Calu3 (cell line): ENCODE measurements at regions not wholly inside any gene's neighbourhood (a gene's known extent, or its start where the extent isn't known, plus 50 kb on each side); places are given as distances from the start of the nearest gene placed in this dataset.

Experiments
- BruUV-seq: library from RNA; stranded (reverse); fragments of 400-500 nt; replicated peaks from 2 replicates; lab custom pipeline; 2021; lab: Mats Ljungman, UMichigan
- CTCF ChIA-PET: fragments of 300-600 bp; sonication (Branson Sonifier 250); formaldehyde crosslinking; loops from one replicate; lab custom pipeline; 2022; ENCODE audit warnings: antibody characterized with exemption; lab: Charles Lee
- DNase-seq: peaks from one replicate; pipeline ENCODE4 v3.0.0; 2022
- H3K27ac Mint-ChIP-seq: one replicate; pipeline ENCODE4 v1.8.0; 2022; ENCODE audit warnings: mixed read lengths; ENCODE audit not compliant: unreplicated experiment
- H3K27me3 Mint-ChIP-seq: one replicate; pipeline ENCODE4 v1.8.0; 2022; ENCODE audit warnings: mixed read lengths; ENCODE audit not compliant: unreplicated experiment
- H3K36me3 Mint-ChIP-seq: one replicate; pipeline ENCODE4 v1.8.0; 2022; ENCODE audit warnings: mild to moderate bottlenecking, moderate library complexity, mixed read lengths; ENCODE audit not compliant: insufficient read depth, unreplicated experiment
- H3K4me1 Mint-ChIP-seq: one replicate; pipeline ENCODE4 v1.8.0; 2022; ENCODE audit warnings: mild to moderate bottlenecking, low read depth, mixed read lengths; ENCODE audit not compliant: unreplicated experiment
- H3K4me3 Mint-ChIP-seq: one replicate; pipeline ENCODE4 v1.8.0; 2022; ENCODE audit warnings: mild to moderate bottlenecking, low read depth, moderate library complexity, mixed read lengths; ENCODE audit not compliant: unreplicated experiment
- H3K9me3 Mint-ChIP-seq: one replicate; pipeline ENCODE4 v1.8.0; 2022; ENCODE audit warnings: low read depth, mixed read lengths; ENCODE audit not compliant: unreplicated experiment
- CTCF ChIP-seq: fragments of 200-600 bp; IDR thresholded peaks from one replicate; pipeline ENCODE4 v1.8.0; 2022; ENCODE audit warnings: antibody characterized with exemption; ENCODE audit not compliant: unreplicated experiment
- intact Hi-C: fragments of 100-400 bp; cut with micrococcal nuclease; formaldehyde crosslinking; loops from one replicate; pipeline ENCODE4 v1.10.0; 2022; ENCODE audit not compliant: unreplicated experiment

DNA sequence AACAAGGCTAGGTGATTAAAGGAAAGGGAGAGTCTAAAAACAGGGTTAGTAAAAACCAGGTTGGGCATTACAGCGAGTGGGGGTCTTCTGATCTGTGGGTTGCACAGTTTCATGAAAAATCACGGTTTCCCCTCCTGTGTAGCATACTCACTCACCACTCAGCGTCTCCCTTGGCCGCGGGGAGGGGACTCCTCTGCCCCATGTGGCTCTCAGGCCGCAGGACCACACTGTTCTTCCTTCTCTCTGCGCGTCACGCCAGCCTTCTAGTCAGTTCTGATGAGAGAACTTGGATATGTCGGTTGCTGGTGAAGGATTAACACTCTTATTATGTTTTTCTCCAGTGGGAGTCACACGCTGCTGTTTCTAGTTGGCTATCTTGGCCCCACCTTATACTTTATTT lies 254.6 kb upstream of the LRRC7 start:
- BruUV-seq: no TSS peak
- intact Hi-C loops: no loop called here
- no peak overlapping the region for H3K4me3 Mint-ChIP-seq
- H3K36me3 Mint-ChIP-seq: no peaks in the 10 kb centered on the region
- H3K9me3 Mint-ChIP-seq: no peaks in the 10 kb centered on the region
- H3K4me1 Mint-ChIP-seq: no peaks in the 10 kb centered on the region
- DNase-seq: no peak
- CTCF ChIA-PET: no interaction called here
- H3K27me3 Mint-ChIP-seq: no peaks in the 10 kb centered on the region
- H3K27ac Mint-ChIP-seq: no peak overlapping the region
- TF ChIP-seq CTCF: no peak

DNA sequence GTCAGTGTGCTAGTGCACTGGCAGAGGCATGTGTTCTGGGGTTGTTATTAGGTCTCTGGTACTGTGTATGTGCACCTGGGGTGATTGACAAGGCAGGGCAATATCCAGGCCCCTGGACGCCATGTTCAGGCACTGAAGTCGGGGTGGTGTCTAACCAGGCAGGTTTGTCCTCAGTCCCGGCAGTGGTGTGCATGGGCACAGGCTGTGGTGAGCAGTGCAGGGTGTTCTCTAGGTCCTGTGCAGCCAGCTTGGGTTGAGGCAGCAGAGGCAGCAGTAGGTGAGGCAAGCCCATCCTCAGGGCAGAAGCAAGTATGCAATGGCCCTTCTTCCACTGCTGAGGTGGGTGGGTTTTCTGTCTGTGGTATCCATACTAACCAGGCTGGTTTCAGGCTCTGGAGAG lies 252.3 kb upstream of the LRRC7 start:
- no peaks in the 10 kb centered on the region for H3K27me3 Mint-ChIP-seq
- no peak overlapping the region for H3K4me3 Mint-ChIP-seq
- no peaks in the 10 kb centered on the region for H3K4me1 Mint-ChIP-seq
- no TSS peak for BruUV-seq
- H3K9me3 Mint-ChIP-seq: no peaks in the 10 kb centered on the region
- intact Hi-C loops: no loop called here
- no peak for TF ChIP-seq CTCF
- no peak overlapping the region for H3K27ac Mint-ChIP-seq
- no peak for DNase-seq
- CTCF ChIA-PET: no interaction called here
- H3K36me3 Mint-ChIP-seq: no peaks in the 10 kb centered on the region

- no peak for DNase-seq
- intact Hi-C loops: no loop called here
- no peaks in the 10 kb centered on the region for H3K4me1 Mint-ChIP-seq
- no peaks in the 10 kb centered on the region for H3K27me3 Mint-ChIP-seq
- no peak for TF ChIP-seq CTCF
- no TSS peak for BruUV-seq
- H3K9me3 Mint-ChIP-seq: no peaks in the 10 kb centered on the region
- no peaks in the 10 kb centered on the region for H3K36me3 Mint-ChIP-seq
- H3K27ac Mint-ChIP-seq: no peak overlapping the region
- H3K4me3 Mint-ChIP-seq: no peak overlapping the region
- CTCF ChIA-PET: no interaction called here
These were observed 251.9 kb upstream of the LRRC7 start for GRCh38 chr1:69315823-69316222.

- CTCF ChIA-PET: no interaction called here
- intact Hi-C loops: no loop called here
- no peaks in the 10 kb centered on the region for H3K27me3 Mint-ChIP-seq
- H3K9me3 Mint-ChIP-seq: no peaks in the 10 kb centered on the region
- no peak overlapping the region for H3K27ac Mint-ChIP-seq
- DNase-seq: no peak
- no peaks in the 10 kb centered on the region for H3K4me1 Mint-ChIP-seq
- no peak for TF ChIP-seq CTCF
- no peak overlapping the region for H3K4me3 Mint-ChIP-seq
- BruUV-seq: no TSS peak
- no peaks in the 10 kb centered on the region for H3K36me3 Mint-ChIP-seq
These were observed 248.4 kb upstream of the LRRC7 start for GRCh38 chr1:69319287-69319686.
